IMR-90 (cell line): ENCODE measurements at regions not wholly inside any gene's neighbourhood (a gene's known extent, or its start where the extent isn't known, plus 50 kb on each side); places are given as distances from the start of the nearest gene placed in this dataset.

ENCODE experiments used
- BHLHE40 ChIP-seq: fragments of 150-350 bp; IDR thresholded peaks from 2 replicates; pipeline ENCODE4 v1.6.1; 2016; ENCODE audit warnings: mild to moderate bottlenecking, low read depth, low read length
- CEBPB ChIP-seq: IDR thresholded peaks from 2 replicates; pipeline ENCODE4 v1.6.1; 2012; ENCODE audit warnings: low read depth, low read length, improper control_type of control experiment
- CTCF ChIP-seq: conservative IDR thresholded peaks from 2 replicates; pipeline ENCODE4 v1.5.1; 2012; ENCODE audit warnings: mild to moderate bottlenecking, low read depth, low read length, improper control_type of control experiment
- FOS ChIP-seq: fragments of 150-350 bp; IDR thresholded peaks from 2 replicates; pipeline ENCODE4 v1.6.1; 2016; ENCODE audit warnings: low read depth, low read length
- MAFK ChIP-seq: IDR thresholded peaks from 2 replicates; pipeline ENCODE4 v1.6.1; 2012; ENCODE audit warnings: low read depth, low read length, improper control_type of control experiment
- MAZ ChIP-seq: IDR thresholded peaks from 2 replicates; pipeline ENCODE4 v1.6.1; 2012; ENCODE audit warnings: low read depth, mild to moderate bottlenecking, low read length, improper control_type of control experiment, moderate library complexity, borderline replicate concordance
- MXI1 ChIP-seq: IDR thresholded peaks from 2 replicates; pipeline ENCODE4 v1.6.1; 2012; ENCODE audit warnings: low read depth, mild to moderate bottlenecking, low read length, moderate library complexity, borderline replicate concordance
- NFE2L2 ChIP-seq: fragments of 150-350 bp; IDR thresholded peaks from 2 replicates; pipeline ENCODE4 v1.6.1; 2016; ENCODE audit warnings: low read depth, mild to moderate bottlenecking, low read length
- POLR2A ChIP-seq: IDR thresholded peaks from 2 replicates; pipeline ENCODE4 v1.6.1; 2012; ENCODE audit warnings: mild to moderate bottlenecking, low read depth, low read length
- RAD21 ChIP-seq: IDR thresholded peaks from 2 replicates; pipeline ENCODE4 v1.6.1; 2012; ENCODE audit warnings: low read length, improper control_type of control experiment
- RCOR1 ChIP-seq: IDR thresholded peaks from 2 replicates; pipeline ENCODE4 v1.6.1; 2012; ENCODE audit warnings: mild to moderate bottlenecking, low read length, improper control_type of control experiment; ENCODE audit not compliant: insufficient replicate concordance
- RFX5 ChIP-seq: IDR thresholded peaks from 2 replicates; pipeline ENCODE4 v1.8.0; 2012; ENCODE audit warnings: low read depth, mild to moderate bottlenecking, low read length, moderate library complexity
- SMC3 ChIP-seq: fragments of 150-350 bp; IDR thresholded peaks from 2 replicates; pipeline ENCODE4 v1.6.1; 2016; ENCODE audit warnings: low read depth, mild to moderate bottlenecking, antibody characterized with exemption, low read length, moderate library complexity
- USF2 ChIP-seq: fragments of 150-350 bp; IDR thresholded peaks from 2 replicates; pipeline ENCODE4 v1.6.1; 2017; ENCODE audit warnings: mild to moderate bottlenecking, antibody characterized with exemption, low read length, low read depth

DNA sequence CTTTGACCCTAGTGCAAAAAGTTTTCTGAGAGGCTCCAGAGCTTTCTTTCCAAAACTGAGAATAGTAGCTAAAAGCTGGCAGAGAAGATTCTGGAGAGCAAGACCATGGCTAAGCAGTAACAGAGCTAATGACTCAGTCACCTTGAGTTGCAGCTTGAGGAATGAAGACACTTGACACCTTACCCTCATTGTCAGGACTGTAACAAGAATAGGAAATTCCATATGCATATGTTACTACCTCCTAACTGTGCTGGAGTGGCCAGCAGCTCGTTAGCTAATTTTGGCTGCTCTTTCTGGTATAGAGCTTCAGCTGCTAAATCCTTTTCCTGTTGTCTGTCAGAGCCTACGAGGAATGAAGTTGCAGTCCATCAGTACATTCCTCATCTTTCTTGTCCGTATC, 68.6 kb upstream of the LHCGR start:
- TF ChIP-seq BHLHE40 (no peak), CTCF (no peak), MAZ (no peak), RFX5 (no peak), FOS (no peak), POLR2A (no peak), RAD21 (no peak), USF2 (no peak), RCOR1 (no peak), SMC3 (no peak), MAFK (no peak), CEBPB (no peak), NFE2L2 (no peak), MXI1 (no peak)
